ENCODE measurements at regions not wholly inside any gene's neighbourhood (a gene's known extent, or its start where the extent isn't known, plus 50 kb on each side); places are given as distances from the start of the nearest gene placed in this dataset.

DNA sequence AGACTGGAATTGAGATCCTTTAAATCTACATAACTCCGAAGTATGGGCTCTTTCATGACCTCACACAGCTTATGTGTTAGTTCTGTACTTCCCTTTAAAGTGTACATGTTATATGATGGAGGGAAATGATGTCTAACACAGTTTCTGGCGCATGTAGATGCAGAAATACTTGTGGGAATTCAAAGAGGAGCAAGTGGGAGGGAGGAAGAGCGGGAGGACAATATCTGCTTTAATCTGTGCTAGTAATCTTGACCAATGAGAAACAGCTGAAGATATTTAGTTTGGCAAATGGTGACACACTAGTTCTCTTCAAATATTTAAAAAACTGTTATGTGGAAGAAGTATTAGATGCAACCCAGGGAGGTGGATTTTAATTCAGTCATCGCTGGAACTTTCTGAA lies 62.9 kb upstream of the PLEKHG1 start:
- DNase-seq (no peak), ATAC-seq (replicated peaks) (no peak)
- Mint-ChIP-seq H3K4me1 (no peaks in the 10 kb centered on the region), H3K9me3 (peaks cover 0 to 5% of the 10 kb centered on the region in 2 donors), H3K27me3 (peaks cover 8 to 37% of the 10 kb centered on the region in 2 donors), H3K4me3 (no peak overlapping the region), H3K27ac (no peak overlapping the region), H3K36me3 (peaks cover 0 to 3% of the 10 kb centered on the region in 2 donors)

- Mint-ChIP-seq H3K4me1 (no peaks in the 10 kb centered on the region), H3K36me3 (peaks cover 0 to 3% of the 10 kb centered on the region in 2 donors), H3K27ac (no peak overlapping the region), H3K4me3 (no peak overlapping the region), H3K9me3 (peaks cover 0 to 5% of the 10 kb centered on the region in 2 donors), H3K27me3 (peaks cover 8 to 37% of the 10 kb centered on the region in 2 donors)
- DNase-seq (no peak), ATAC-seq (replicated peaks) (no peak)
Observed at GRCh38 chr6:150537491-150537890, 62.2 kb upstream of the PLEKHG1 start.

GRCh38 chr6:150537893-150538292 lies 61.8 kb upstream of the PLEKHG1 start:
- DNase-seq (no peak), ATAC-seq (replicated peaks) (no peak)
- Mint-ChIP-seq H3K4me3 (no peak overlapping the region), H3K4me1 (no peaks in the 10 kb centered on the region), H3K9me3 (peaks cover 0 to 5% of the 10 kb centered on the region in 2 donors), H3K27ac (no peak overlapping the region), H3K27me3 (peaks cover 8 to 37% of the 10 kb centered on the region in 2 donors), H3K36me3 (peaks cover 0 to 3% of the 10 kb centered on the region in 2 donors)

GRCh38 chr6:150539111-150539510 lies 60.6 kb upstream of the PLEKHG1 start:
- H3K27ac Mint-ChIP-seq = no peak overlapping the region
- ATAC-seq (replicated peaks) (no peak), DNase-seq (no peak)
- H3K9me3 Mint-ChIP-seq = peaks cover 0 to 5% of the 10 kb centered on the region in 2 donors
- peaks cover 16 to 37% of the 10 kb centered on the region in 2 donors for H3K27me3 Mint-ChIP-seq
- peaks cover 0 to 3% of the 10 kb centered on the region in 2 donors for H3K36me3 Mint-ChIP-seq
- H3K4me1 Mint-ChIP-seq = no peaks in the 10 kb centered on the region
- H3K4me3 Mint-ChIP-seq = no peak overlapping the region

DNA sequence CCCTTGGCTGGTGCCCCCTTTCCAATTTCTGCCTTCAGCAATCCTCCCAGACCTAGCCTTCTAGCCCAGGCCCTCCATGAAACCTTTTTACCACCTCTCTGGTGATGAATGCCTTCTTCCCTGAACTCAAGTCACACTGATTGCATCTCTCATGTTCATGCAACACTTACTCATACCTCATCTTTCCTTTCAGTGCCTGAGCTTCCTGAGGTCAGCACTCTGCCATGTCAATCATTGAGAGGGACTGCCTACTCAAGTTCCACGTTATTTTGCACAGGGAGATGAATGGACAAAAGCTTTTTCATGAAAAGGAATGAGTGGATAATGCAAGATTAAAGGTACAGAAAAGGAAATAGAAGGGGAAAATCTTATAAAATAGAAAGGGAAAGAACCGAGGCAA lies 60.1 kb upstream of the PLEKHG1 start:
- DNase-seq (no peak), ATAC-seq (replicated peaks) (no peak)
- Mint-ChIP-seq H3K4me1 (no peaks in the 10 kb centered on the region), H3K27ac (no peak overlapping the region), H3K9me3 (peaks cover 0 to 5% of the 10 kb centered on the region in 2 donors), H3K27me3 (peaks cover 16 to 37% of the 10 kb centered on the region in 2 donors), H3K36me3 (peaks cover 0 to 3% of the 10 kb centered on the region in 2 donors), H3K4me3 (no peak overlapping the region)

DNA sequence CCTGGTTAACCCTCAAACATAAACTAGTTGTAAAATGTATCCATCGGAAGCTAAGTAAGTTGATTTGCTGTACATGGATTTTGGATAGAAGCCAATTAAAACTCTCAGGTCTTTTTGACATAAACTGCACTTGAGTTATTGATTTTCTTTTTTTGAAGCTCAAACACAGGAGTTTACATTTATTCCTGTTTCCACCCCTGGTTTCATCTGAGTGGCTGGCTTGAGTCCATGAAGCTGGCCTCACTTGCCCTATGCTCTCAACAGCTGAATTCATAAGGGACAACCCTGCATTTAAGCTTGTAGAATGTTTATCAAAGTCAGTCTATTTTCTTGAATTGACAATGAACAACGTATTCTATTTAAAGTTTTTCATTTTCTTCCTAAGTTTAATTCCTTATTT lies 58.1 kb upstream of the PLEKHG1 start:
- DNase-seq (no peak), ATAC-seq (replicated peaks) (no peak)
- Mint-ChIP-seq H3K27ac (no peak overlapping the region), H3K4me3 (no peak overlapping the region), H3K36me3 (peaks cover 0 to 3% of the 10 kb centered on the region in 2 donors), H3K4me1 (peaks cover 0 to 6% of the 10 kb centered on the region in 2 donors), H3K9me3 (peaks cover 0 to 5% of the 10 kb centered on the region in 2 donors), H3K27me3 (peaks cover 16 to 34% of the 10 kb centered on the region in 2 donors)

DNA sequence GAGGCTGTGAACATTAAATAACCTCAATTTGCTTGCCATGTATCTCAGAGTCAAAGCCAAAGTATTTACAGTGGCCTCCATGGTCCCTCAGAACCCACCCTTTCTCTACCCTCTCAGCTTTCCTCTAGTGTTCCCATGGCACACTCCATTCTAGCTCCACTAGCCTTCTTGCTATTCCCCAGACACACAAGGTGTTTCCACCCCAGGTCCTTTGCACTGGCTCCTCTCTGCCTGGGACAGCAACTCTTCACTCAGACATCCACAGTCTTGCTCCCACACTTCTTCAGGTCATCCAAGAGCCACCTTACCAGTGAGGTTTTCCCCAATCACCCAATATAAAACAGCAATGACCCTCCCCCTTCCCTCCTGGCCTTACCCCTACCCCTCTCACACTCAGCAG lies 56.5 kb upstream of the PLEKHG1 start:
- H3K4me3 Mint-ChIP-seq = no peak overlapping the region
- DNase-seq (no peak), ATAC-seq (replicated peaks) (no peak)
- H3K9me3 Mint-ChIP-seq = peaks cover 0 to 5% of the 10 kb centered on the region in 2 donors
- peaks cover 0 to 3% of the 10 kb centered on the region in 2 donors for H3K36me3 Mint-ChIP-seq
- H3K4me1 Mint-ChIP-seq = peaks cover 0 to 7% of the 10 kb centered on the region in 2 donors
- H3K27me3 Mint-ChIP-seq = peaks cover 24 to 44% of the 10 kb centered on the region in 2 donors
- H3K27ac Mint-ChIP-seq = no peak overlapping the region

- Mint-ChIP-seq H3K36me3 (no peaks in the 10 kb centered on the region), H3K27ac (no peak overlapping the region), H3K27me3 (peaks cover 23 to 40% of the 10 kb centered on the region in 2 donors), H3K4me3 (no peak overlapping the region), H3K9me3 (no peaks in the 10 kb centered on the region), H3K4me1 (peaks cover 0 to 7% of the 10 kb centered on the region in 2 donors)
- DNase-seq = no peak
- ATAC-seq (replicated peaks) = no peak
Observed at GRCh38 chr6:150544793-150545192, 54.9 kb upstream of the PLEKHG1 start.

DNA sequence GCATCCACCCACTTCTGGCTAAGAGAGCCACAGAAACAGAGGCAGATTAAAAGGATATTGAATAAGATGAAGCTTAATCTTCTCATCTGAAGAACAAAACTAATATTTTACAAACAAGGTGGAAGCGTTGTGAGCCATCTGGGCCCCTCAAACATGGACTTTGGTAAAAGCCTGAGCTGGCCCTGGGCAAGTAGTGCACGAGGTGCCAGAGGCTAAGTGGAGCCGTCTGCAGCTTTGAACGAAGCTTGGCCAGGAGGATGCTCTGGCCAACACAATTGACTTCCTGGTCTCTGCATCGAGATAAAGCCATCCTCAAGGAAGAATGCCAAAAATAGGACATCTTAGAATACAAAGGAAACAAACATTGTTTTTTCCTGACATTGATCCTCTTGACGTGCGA lies 53.2 kb upstream of the PLEKHG1 start:
- Mint-ChIP-seq H3K9me3 (no peaks in the 10 kb centered on the region), H3K27me3 (peaks cover 20 to 35% of the 10 kb centered on the region in 2 donors), H3K4me3 (no peak overlapping the region), H3K4me1 (peaks cover 0 to 7% of the 10 kb centered on the region in 2 donors), H3K27ac (no peak overlapping the region), H3K36me3 (no peaks in the 10 kb centered on the region)
- ATAC-seq (replicated peaks) = no peak
- DNase-seq = no peak

GRCh38 chr6:150547502-150548222 lies 52.0 kb upstream of the PLEKHG1 start:
- Mint-ChIP-seq H3K36me3 (no peaks in the 10 kb centered on the region), H3K27me3 (peaks cover 20 to 41% of the 10 kb centered on the region in 2 donors), H3K4me3 (no peak overlapping the region), H3K9me3 (peaks cover 0 to under 1% of the 10 kb centered on the region in 2 donors), H3K4me1 (peaks cover 0 to 7% of the 10 kb centered on the region in 2 donors), H3K27ac (no peak overlapping the region)
- DNase-seq = no peak
- no peak for ATAC-seq (replicated peaks)

DNA sequence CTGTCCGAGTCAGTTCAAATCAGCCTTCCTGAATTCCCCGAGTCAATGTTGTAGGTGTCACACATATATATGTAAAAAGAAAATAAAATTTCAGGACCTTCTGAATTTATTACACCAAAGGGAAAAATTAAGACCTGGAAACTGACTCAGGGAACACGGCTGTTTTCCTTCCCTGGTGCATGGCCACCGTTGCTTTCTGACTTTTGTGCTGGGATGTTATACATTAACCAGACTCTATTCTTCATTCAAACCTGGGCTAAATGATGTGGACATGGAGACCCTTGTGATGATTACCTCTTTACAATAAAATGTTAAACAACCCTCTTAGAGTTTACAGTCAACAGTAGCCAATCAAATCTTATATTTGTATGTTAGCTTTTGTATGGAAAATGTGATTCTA lies 51.4 kb upstream of the PLEKHG1 start:
- no peak for ATAC-seq (replicated peaks)
- H3K27me3 Mint-ChIP-seq = peaks cover 22 to 48% of the 10 kb centered on the region in 2 donors
- no peak overlapping the region for H3K4me3 Mint-ChIP-seq
- no peak overlapping the region for H3K27ac Mint-ChIP-seq
- H3K36me3 Mint-ChIP-seq = no peaks in the 10 kb centered on the region
- H3K4me1 Mint-ChIP-seq = peaks cover 0 to 7% of the 10 kb centered on the region in 2 donors
- no peak for DNase-seq
- peaks cover 0 to 5% of the 10 kb centered on the region in 2 donors for H3K9me3 Mint-ChIP-seq

DNA sequence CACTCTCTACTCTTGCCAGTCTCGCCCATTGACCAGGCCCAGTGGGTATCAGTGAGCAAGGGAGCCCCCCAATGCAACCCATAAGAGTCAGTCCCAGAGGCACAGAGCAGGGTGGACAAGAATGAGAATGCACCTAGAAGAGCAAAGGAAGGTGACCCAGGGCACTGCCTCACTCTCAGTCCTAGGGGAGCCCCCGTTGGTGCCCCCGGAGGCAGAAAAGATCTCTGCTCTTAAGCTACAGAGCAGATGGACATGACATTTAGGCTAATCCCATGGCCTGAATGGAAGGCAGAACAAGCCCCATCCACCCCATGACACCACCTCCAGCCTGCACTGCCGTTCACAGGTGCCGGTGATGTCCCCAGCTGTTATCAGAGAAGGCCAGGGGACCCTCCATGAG lies 50.7 kb upstream of the PLEKHG1 start:
- no peak overlapping the region for H3K4me3 Mint-ChIP-seq
- ATAC-seq (replicated peaks) (peak in 1 of 2 donors; percentile 22), DNase-seq (no peak)
- peaks cover 17 to 50% of the 10 kb centered on the region in 2 donors for H3K27me3 Mint-ChIP-seq
- H3K9me3 Mint-ChIP-seq = peaks cover 0 to 5% of the 10 kb centered on the region in 2 donors
- H3K36me3 Mint-ChIP-seq = no peaks in the 10 kb centered on the region
- H3K4me1 Mint-ChIP-seq = peaks cover 0 to 7% of the 10 kb centered on the region in 2 donors
- H3K27ac Mint-ChIP-seq = no peak overlapping the region

DNA sequence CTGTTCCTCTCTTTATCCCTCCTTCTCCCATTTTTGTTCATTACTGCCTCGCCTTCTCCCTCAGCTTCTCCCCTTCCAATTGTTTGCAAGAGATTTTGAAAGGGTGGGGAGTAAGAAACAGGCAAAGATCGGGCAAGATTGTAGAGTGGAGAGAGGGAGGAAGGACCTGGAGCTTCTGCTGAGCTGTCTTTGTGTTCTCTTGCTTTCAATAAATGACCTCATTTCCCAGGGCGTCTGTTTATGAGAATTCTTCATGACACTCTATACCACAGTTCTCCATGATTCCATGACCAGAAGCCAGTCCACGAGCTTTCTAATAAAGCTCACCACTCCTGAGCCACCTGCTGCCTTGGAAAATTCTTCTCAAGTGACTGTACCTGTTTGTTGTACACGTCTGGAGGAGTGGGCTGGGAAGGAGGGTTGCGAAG lies 50.0 kb upstream of the PLEKHG1 start:
- peaks cover 17 to 50% of the 10 kb centered on the region in 2 donors for H3K27me3 Mint-ChIP-seq
- H3K27ac Mint-ChIP-seq = no peak overlapping the region
- peaks cover 0 to 7% of the 10 kb centered on the region in 2 donors for H3K4me1 Mint-ChIP-seq
- no peaks in the 10 kb centered on the region for H3K36me3 Mint-ChIP-seq
- H3K9me3 Mint-ChIP-seq = peaks cover 0 to 5% of the 10 kb centered on the region in 2 donors
- DNase-seq (no peak), ATAC-seq (replicated peaks) (no peak)
- H3K4me3 Mint-ChIP-seq = no peak overlapping the region

All from stimulated activated naive B cell treated with anti-CD40 and anti-IgM and Interleukin-4, amounts not matched to agents 10 μg/mL and 1 μg/mL and 100 μg/mL, for 72 hours (primary cell).